H9 (cell line): ENCODE measurements at regions not wholly inside any gene's neighbourhood (a gene's known extent, or its start where the extent isn't known, plus 50 kb on each side); places are given as distances from the start of the nearest gene placed in this dataset.

Experiments
- DNase-seq: peaks from one replicate; pipeline ENCODE4 v3.0.0-alpha.2; 2017
- H2AFZ ChIP-seq: one replicate; pipeline ENCODE4 v1.6.1; 2013; ENCODE audit warnings: mild to moderate bottlenecking, low read length, control low read depth, moderate library complexity
- H2AK5ac ChIP-seq: 2 replicates; pipeline ENCODE4 v1.6.1; 2013; ENCODE audit warnings: low read length, control low read depth, mixed read lengths; ENCODE audit not compliant: insufficient read length
- H2BK120ac ChIP-seq: one replicate; pipeline ENCODE4 v1.6.1; 2013; ENCODE audit warnings: low read depth, mild to moderate bottlenecking, low read length, control low read depth, inconsistent platforms; ENCODE audit not compliant: poor library complexity, severe bottlenecking
- H2BK12ac ChIP-seq: 2 replicates; pipeline ENCODE4 v1.6.1; 2013; ENCODE audit warnings: low read length, control low read depth, mixed read lengths, low read depth; ENCODE audit not compliant: insufficient read length
- H2BK15ac ChIP-seq: 2 replicates; pipeline ENCODE4 v1.6.1; 2013; ENCODE audit warnings: low read depth, low read length, control low read depth
- H2BK20ac ChIP-seq: one replicate; pipeline ENCODE4 v1.6.1; 2013; ENCODE audit warnings: low read depth, mild to moderate bottlenecking, low read length, control low read depth, inconsistent platforms; ENCODE audit not compliant: poor library complexity, severe bottlenecking
- H2BK5ac ChIP-seq: 2 replicates; pipeline ENCODE4 v1.6.1; 2013; ENCODE audit warnings: low read length, control low read depth, mixed read lengths; ENCODE audit not compliant: insufficient read length
- H3K14ac ChIP-seq: 2 replicates; pipeline ENCODE4 v1.6.1; 2013; ENCODE audit warnings: low read length, control low read depth; ENCODE audit not compliant: insufficient read depth
- H3K18ac ChIP-seq: 2 replicates; pipeline ENCODE4 v1.6.1; 2013; ENCODE audit warnings: low read depth, mild to moderate bottlenecking, mixed read lengths, low read length, control low read depth; ENCODE audit not compliant: insufficient read length
- H3K23ac ChIP-seq: 2 replicates; pipeline ENCODE4 v1.6.1; 2013; ENCODE audit warnings: low read length, control low read depth, mixed read lengths, low read depth; ENCODE audit not compliant: insufficient read length
- H3K23me2 ChIP-seq: 2 replicates; pipeline ENCODE4 v1.6.1; 2013; ENCODE audit warnings: low read depth, mild to moderate bottlenecking, mixed read lengths, low read length, control low read depth; ENCODE audit not compliant: insufficient read length, poor library complexity, severe bottlenecking
- H3K27ac ChIP-seq: 2 replicates; pipeline ENCODE4 v1.5.1; 2013; ENCODE audit warnings: low read length, control low read depth, mixed read lengths, low read depth; ENCODE audit not compliant: insufficient read length
- H3K27me3 ChIP-seq: 2 replicates; pipeline ENCODE4 v1.6.1; 2013; ENCODE audit warnings: low read length, control low read depth, inconsistent platforms; ENCODE audit not compliant: insufficient read depth
- H3K4ac ChIP-seq: 2 replicates; pipeline ENCODE4 v1.6.1; 2013; ENCODE audit warnings: low read depth, mild to moderate bottlenecking, control low read depth, inconsistent platforms, low read length, moderate library complexity
- H3K4me1 ChIP-seq: 2 replicates; pipeline ENCODE4 v1.6.1; 2013; ENCODE audit warnings: low read length, control low read depth, inconsistent platforms; ENCODE audit not compliant: insufficient read depth
- H3K4me2 ChIP-seq: 2 replicates; pipeline ENCODE4 v1.6.1; 2013; ENCODE audit warnings: low read length, control low read depth, mixed read lengths; ENCODE audit not compliant: insufficient read length, insufficient read depth
- H3K56ac ChIP-seq: 2 replicates; pipeline ENCODE4 v1.6.1; 2013; ENCODE audit warnings: low read depth, mild to moderate bottlenecking, mixed read lengths, low read length, control low read depth; ENCODE audit not compliant: insufficient read length
- H3K79me1 ChIP-seq: 2 replicates; pipeline ENCODE4 v1.6.1; 2013; ENCODE audit warnings: low read depth, mild to moderate bottlenecking, moderate library complexity, low read length, control low read depth, inconsistent platforms; ENCODE audit not compliant: insufficient read depth, poor library complexity, severe bottlenecking
- H3K79me2 ChIP-seq: 2 replicates; pipeline ENCODE4 v1.6.1; 2013; ENCODE audit warnings: low read length, control low read depth, inconsistent platforms; ENCODE audit not compliant: insufficient read depth
- H3K9ac ChIP-seq: 2 replicates; pipeline ENCODE4 v1.6.1; 2013; ENCODE audit warnings: low read length, control low read depth, mixed read lengths; ENCODE audit not compliant: insufficient read length; ENCODE audit errors: extremely low read depth
- H3K9me3 ChIP-seq: one replicate; pipeline ENCODE4 v1.6.1; 2013; ENCODE audit warnings: low read depth, low read length, inconsistent platforms; ENCODE audit not compliant: control insufficient read depth
- H3T11ph ChIP-seq: one replicate; pipeline ENCODE4 v1.6.1; 2013; ENCODE audit warnings: mild to moderate bottlenecking, low read length, control low read depth, inconsistent platforms
- H4K20me1 ChIP-seq: one replicate; pipeline ENCODE4 v1.6.1; 2013; ENCODE audit not compliant: control insufficient read depth, insufficient read length, insufficient read depth
- H4K5ac ChIP-seq: 2 replicates; pipeline ENCODE4 v1.6.1; 2013; ENCODE audit warnings: low read depth, mild to moderate bottlenecking, mixed read lengths, low read length, control low read depth; ENCODE audit not compliant: insufficient read length
- H4K8ac ChIP-seq: replicated peaks from 2 replicates; pipeline ENCODE4 v1.6.1; 2013; ENCODE audit warnings: low read length, control low read depth, mixed read lengths, low read depth; ENCODE audit not compliant: insufficient read length
- H4K91ac ChIP-seq: 2 replicates; pipeline ENCODE4 v1.6.1; 2013; ENCODE audit warnings: low read depth, mild to moderate bottlenecking, moderate library complexity, mixed read lengths, low read length, control low read depth; ENCODE audit not compliant: insufficient read length
- H3K27ac Mint-ChIP-seq, 3 experiments: 2 replicates in 2 of 3; 3 replicates in 1 of 3; pipeline ENCODE4 v1.8.0; 2020 to 2021; ENCODE audit warnings: mixed read lengths in 3 of 3, mild to moderate bottlenecking in 1 of 3, moderate library complexity in 1 of 3
- H3K27me3 Mint-ChIP-seq: 2 replicates; pipeline ENCODE4 v1.8.0; 2021; ENCODE audit warnings: low read depth, mild to moderate bottlenecking, moderate library complexity, mixed read lengths
- H3K36me3 Mint-ChIP-seq, 3 experiments: 2 replicates in 2 of 3; 3 replicates in 1 of 3; pipeline ENCODE4 v1.8.0; 2020 to 2021; ENCODE audit warnings: low read depth in 3 of 3, mixed read lengths in 3 of 3; ENCODE audit not compliant: insufficient read depth in 1 of 3
- H3K4me1 Mint-ChIP-seq, 2 experiments: 2 replicates each; pipeline ENCODE4 v1.8.0; 2020; ENCODE audit warnings: mixed read lengths in 2 of 2
- H3K4me3 Mint-ChIP-seq, 2 experiments: 2 replicates in 1 of 2; 3 replicates in 1 of 2; pipeline ENCODE4 v1.8.0; 2020 to 2021; ENCODE audit warnings: mild to moderate bottlenecking in 2 of 2, mixed read lengths in 2 of 2, moderate library complexity in 1 of 2
- H3K9me3 Mint-ChIP-seq, 2 experiments: 2 replicates in 1 of 2; 3 replicates in 1 of 2; pipeline ENCODE4 v1.8.0; 2020; ENCODE audit warnings: mild to moderate bottlenecking in 2 of 2, mixed read lengths in 2 of 2, moderate library complexity in 1 of 2
- CTCF ChIP-seq: fragments of 200-600 bp; sonication (generic); conservative IDR thresholded peaks from 3 replicates; pipeline ENCODE4 v1.8.0; 2021; ENCODE audit warnings: antibody characterized with exemption, mild to moderate bottlenecking
- WGBS: extraction: QIAGEN DNeasy Blood & Tissue Kit; methylation state at CpG from one replicate; pipeline ENCODE4 v1.1.7; 2013; ENCODE audit warnings: missing lambda C conversion rate, low lambda C conversion rate, mixed read lengths; ENCODE audit not compliant: insufficient read length; ENCODE audit errors: extremely low coverage; 5-methylcytosine and 5-hydroxymethylcytosine counted together

GRCh38 chr7:115356139-115356746, 434.3 kb downstream of the MDFIC start:
- Histone ChIP-seq H3T11ph (no peak overlapping the region), H3K23ac (no peak overlapping the region), H3K18ac (no peak overlapping the region), H3K4me2 (no peak overlapping the region), H3K56ac (no peak overlapping the region), H3K9ac (no peak overlapping the region), H2BK12ac (no peak overlapping the region), H2BK120ac (no peak overlapping the region), H3K23me2 (no peaks in the 10 kb centered on the region), H4K5ac (no peak overlapping the region), H3K4ac (no peak overlapping the region), H2BK5ac (no peak overlapping the region), H2BK20ac (no peak overlapping the region), H3K79me2 (no peaks in the 10 kb centered on the region), H3K27me3 (no peaks in the 10 kb centered on the region), H2BK15ac (no peak overlapping the region), H3K14ac (no peak overlapping the region), H2AFZ (no peak overlapping the region), H4K8ac (no peak overlapping the region), H3K9me3 (no peaks in the 10 kb centered on the region), H4K20me1 (no peaks in the 10 kb centered on the region), H3K4me1 (no peaks in the 10 kb centered on the region), H2AK5ac (no peak overlapping the region), H3K27ac (no peak overlapping the region), H4K91ac (no peak overlapping the region), H3K79me1 (no peaks in the 10 kb centered on the region)
- peak; percentile 74 for TF ChIP-seq CTCF
- no peak overlapping the region for H3K4me3 Mint-ChIP-seq
- H3K9me3 Mint-ChIP-seq: no peaks in the 10 kb centered on the region
- H3K27me3 Mint-ChIP-seq: no peaks in the 10 kb centered on the region
- H3K36me3 Mint-ChIP-seq: no peaks in the 10 kb centered on the region
- H3K27ac Mint-ChIP-seq: no peak overlapping the region
- no peaks in the 10 kb centered on the region for H3K4me1 Mint-ChIP-seq
- no CpG with 5 or more reads among the region's 2 CpGs for WGBS
- no peak for DNase-seq
